Frontal cortex (tissue), 3 donors: ENCODE measurements at regions not wholly inside any gene's neighbourhood (a gene's known extent, or its start where the extent isn't known, plus 50 kb on each side); places are given as distances from the start of the nearest gene placed in this dataset.
"Not testable (repeated sequence)": the region's sequence is repeated elsewhere in the genome, so short reads cannot be mapped to it uniquely, and the experiment has no call there.

Experiments used
- DNase-seq, 2 donors: peaks; one replicate each; pipeline ENCODE4 v3.0.0; 2012; ENCODE audit warnings: low spot score in 2 of 2
- FAIRE-seq: peaks from 2 replicates; lab custom pipeline; 2012; peaks lifted over from hg19 to GRCh38; lab: Jason Lieb, UNC
- donor health status: control.
- donor health status: control.
- donor health status: control.

DNA sequence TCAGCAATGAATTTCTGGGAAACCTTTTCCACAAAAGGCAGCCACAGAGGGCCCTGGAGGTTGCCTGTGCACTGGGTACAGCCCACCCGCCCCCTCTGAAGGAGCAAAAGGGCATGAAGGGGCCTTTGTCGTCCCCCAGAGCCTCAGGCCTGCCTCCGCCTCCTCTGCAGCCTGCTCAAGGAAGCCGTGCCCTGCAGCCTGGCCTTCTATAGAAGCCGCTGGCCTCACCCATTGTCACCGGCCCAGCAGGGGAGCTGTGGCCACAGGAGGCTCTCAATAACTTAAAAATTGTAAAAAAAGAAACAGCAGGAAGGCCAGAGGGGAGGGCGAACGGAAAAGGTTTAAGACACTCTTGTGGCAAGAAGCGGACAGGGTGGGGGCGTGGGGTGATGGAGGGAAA, 213.3 kb downstream of the IRX2 start:
- DNase-seq (no peak), FAIRE-seq (no peak)

GRCh38 chr5:2537378-2538145, 213.9 kb downstream of the IRX2 start:
- no peak for DNase-seq
- FAIRE-seq, result no peak

DNA sequence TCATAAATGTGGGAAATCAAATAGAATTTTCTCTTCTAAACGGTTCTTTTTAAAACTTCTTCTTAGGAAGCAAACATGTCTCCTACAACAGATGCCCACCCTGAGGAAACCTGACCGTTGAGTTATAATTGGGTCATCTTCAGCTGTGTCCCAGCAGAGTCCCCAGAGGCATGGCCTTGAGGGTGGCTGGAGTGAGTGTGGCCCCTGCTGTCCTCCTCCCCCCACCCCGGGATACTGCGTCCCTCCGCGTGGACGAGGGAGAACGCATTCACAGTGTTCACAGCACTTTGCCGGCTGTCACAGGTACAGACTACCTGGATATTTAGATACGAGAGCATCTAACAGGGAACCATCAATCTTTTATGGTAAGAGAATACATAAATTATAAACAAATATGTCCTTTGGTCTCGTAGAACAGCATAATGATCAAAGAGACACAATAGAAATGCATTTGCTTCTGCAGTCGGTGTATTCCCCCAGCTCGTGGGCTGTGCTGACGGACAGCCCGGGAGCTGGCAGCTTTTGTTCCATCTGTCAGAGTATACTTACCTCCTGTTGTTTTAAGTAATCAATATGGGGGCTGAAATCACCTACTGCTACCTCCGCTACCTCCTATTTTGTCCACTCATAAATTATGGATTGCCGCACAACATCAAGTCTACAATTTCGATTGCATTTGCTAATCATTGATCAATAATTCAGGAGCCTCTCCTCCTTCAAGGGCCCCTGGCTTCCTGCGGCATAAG, 214.7 kb downstream of the IRX2 start:
- DNase-seq (no peak), FAIRE-seq (no peak)

DNA sequence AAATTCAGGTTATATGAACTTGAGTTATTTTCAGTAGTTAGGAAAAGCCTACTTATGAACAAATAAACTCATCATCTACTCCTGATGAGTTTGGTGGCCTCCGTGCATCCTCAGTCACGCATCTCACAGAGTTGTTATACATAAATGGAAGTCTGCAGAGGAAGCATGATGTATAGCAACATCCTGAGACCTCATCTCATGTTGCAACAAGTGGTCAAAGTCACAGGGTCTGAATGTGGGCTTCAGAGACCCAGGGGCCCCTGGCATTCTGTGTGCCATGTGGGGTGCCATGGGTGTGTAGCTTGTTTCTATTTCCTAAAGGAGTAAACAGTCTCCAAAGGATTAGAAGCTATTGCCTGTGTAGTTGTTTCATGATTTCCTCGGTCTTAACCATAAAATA, 216.5 kb downstream of the IRX2 start:
- no peak for FAIRE-seq
- DNase-seq, result no peak

GRCh38 chr5:2534251-2534650, 217.2 kb downstream of the IRX2 start:
- DNase-seq (no peak), FAIRE-seq (no peak)

DNA sequence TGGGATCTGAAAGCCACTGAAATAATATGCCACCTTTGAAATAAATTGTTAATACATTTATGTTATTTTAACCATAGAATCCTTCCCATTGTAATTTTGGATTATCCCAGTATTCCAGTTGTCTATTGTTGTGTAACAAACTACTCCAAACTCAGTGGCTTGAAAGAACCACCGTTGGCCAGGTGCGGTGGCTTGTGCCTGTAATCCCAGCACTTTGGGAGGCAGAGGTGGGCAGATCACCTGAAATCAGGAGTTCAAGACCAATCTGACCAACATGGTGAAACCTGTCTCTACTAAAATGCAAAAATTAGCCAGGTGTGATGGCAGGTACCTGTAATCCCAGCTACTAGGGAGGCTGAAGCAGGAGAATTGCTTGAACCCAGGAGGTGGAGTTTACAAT, 217.6 kb downstream of the IRX2 start:
- not testable (repeated sequence) for FAIRE-seq, DNase-seq

- DNase-seq, result no peak
- no peak for FAIRE-seq
Measured at GRCh38 chr5:2532809-2533208, 218.7 kb downstream of the IRX2 start.

- DNase-seq, result no peak
- FAIRE-seq, result no peak
Measured at GRCh38 chr5:2531318-2531717, 220.2 kb downstream of the IRX2 start.

GRCh38 chr5:2530609-2531008, 220.9 kb downstream of the IRX2 start:
- FAIRE-seq (no peak), DNase-seq (no peak)

GRCh38 chr5:2529371-2530092, 221.9 kb downstream of the IRX2 start:
- FAIRE-seq, result no peak
- DNase-seq, result no peak

GRCh38 chr5:2525351-2525750, 226.1 kb downstream of the IRX2 start:
- DNase-seq, result no peak

GRCh38 chr5:2524620-2525019, 226.9 kb downstream of the IRX2 start:
- FAIRE-seq (no peak), DNase-seq (no peak)

More at GRCh38 chr5:2525351-2525750, 226.1 kb downstream of the IRX2 start:
- no peak for FAIRE-seq

DNA sequence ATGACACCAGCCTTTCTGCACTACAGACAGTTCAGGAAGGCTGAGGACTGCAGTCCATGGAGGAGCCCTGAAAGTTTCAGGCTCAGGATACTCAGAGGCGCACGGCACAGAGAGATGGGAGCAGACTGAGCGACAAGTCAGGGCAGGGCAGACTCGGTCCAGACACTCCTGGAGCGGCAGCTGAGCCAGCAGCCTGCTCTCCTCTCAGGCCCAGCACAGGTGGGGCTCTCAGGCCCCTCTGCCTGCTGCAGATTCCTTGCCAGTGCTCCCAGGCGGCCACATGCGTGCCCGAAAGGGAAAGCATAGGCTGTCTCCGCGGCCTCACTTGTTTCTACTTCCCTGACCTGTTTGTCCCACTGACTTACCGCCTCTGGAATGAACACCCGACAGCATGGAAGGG, 228.3 kb downstream of the IRX2 start:
- no peak for FAIRE-seq
- DNase-seq, result no peak

DNA sequence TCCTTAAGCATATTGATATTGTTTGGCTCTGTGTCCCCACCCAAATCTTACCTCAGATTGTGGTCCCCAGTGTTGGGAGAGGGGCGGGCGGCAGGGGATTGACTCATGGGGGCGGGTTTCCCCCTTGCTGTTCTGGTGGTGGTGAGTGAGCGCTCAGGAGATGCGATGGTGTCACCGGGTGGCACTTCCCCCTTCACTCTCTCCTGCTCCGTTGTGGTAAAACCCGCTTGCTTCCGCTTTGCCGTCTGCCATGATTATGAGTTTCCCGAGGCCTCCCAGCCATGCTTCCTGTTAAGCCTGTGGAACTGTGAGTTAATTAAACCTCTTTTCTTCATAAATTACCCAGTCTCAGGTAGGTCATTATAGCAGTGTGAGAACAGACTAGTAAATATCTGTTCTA, 229.1 kb downstream of the IRX2 start:
- FAIRE-seq (no peak), DNase-seq (no peak)

- DNase-seq (no peak), FAIRE-seq (no peak)
Measured at GRCh38 chr5:2519153-2519552, 232.3 kb downstream of the IRX2 start.

DNA sequence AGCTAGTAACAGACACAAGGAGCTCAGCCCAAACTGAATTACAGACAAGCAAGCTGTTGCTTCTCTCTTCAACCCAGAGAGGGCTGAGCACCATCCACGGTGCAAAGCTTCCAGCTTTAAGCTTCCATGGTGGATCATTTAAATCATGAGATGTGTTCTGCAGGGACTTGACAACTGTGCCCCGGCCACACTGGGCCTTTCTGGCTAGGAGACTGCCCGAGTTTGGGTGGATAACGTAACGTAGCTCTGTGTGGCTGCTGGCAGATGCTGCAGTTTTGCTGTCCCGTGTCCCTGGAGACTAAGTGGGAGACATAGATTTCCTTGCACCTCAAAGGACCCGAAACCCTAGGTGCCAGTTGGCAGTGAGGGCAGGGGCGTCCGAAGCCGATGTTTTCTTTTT, 234.0 kb downstream of the IRX2 start:
- no peak for DNase-seq
- FAIRE-seq, result no peak

DNA sequence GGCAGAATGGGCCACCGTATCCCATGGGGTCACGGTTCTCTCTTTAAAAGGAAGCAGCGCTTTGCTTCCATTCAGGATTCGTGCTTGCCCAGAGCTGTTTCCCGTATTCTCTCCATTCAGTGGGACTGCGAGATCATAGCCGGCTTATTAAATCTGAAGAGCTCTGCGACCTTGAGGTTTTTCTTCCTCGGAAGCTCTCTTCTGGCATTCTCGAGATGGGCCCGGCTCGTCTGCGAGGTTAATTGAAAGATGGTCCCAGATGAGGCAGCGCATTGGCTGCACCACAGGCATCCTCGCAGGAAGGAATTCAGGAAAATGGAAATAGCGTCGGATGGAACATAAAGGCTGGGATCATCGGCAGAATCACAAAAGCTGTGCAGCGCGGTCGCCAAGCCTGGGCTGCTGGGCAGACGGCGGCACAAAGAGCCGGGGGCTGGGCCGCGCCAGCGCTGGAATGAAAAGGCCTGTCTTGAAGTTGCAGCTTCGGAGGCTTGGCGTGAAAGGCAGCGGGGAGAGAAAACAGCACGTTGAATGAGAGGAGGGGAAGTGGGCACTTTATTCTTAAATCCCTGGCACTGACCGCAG, 236.2 kb downstream of the IRX2 start:
- no peak for FAIRE-seq
- DNase-seq, result no peak

GRCh38 chr5:2514484-2514883, 237.0 kb downstream of the IRX2 start:
- FAIRE-seq (no peak), DNase-seq (no peak)

GRCh38 chr5:2511706-2512105, 239.8 kb downstream of the IRX2 start:
- DNase-seq, result no peak
- no peak for FAIRE-seq

DNA sequence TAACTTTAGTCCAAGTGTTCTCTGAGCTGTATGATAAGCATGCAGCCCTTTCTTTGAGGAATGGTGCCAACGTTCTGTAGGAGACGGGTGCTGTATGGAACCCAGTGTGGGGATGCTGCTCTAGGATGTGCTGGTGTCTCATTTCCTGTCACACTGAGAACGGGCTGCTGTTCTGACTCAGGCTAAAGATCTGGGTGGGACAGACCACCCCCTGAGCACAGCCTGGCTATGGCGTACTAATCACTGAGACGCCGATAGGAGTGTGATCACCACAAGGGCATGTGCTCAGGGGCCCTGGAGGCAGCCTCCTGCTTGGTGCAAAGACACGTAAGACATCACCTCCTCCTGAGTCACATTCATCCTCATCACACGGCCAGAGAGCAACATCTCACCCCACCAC, 240.4 kb downstream of the IRX2 start:
- DNase-seq (no peak), FAIRE-seq (no peak)

DNA sequence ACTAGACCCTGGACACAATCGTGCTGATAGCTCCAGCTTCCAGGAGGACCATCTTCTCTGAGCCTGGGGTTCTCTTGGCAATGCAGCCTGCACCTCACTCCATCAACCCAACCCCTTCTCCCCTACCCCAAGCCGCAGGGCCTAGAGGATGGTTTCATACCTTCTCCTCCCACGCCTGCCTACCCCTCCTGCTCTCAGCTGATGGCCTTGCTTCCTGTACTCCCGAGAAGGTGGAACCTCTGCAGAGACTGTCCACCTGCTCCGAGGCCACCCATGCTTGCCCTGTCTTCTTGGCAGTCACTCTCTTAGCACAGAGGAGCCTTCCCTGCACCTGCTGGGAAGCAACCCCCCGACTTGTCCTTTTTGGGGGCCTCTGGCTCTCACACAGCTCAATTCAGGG, 241.9 kb downstream of the IRX2 start:
- DNase-seq (no peak), FAIRE-seq (no peak)
